ENCODE measurements at regions not wholly inside any gene's neighbourhood (a gene's known extent, or its start where the extent isn't known, plus 50 kb on each side); places are given as distances from the start of the nearest gene placed in this dataset.

DNA sequence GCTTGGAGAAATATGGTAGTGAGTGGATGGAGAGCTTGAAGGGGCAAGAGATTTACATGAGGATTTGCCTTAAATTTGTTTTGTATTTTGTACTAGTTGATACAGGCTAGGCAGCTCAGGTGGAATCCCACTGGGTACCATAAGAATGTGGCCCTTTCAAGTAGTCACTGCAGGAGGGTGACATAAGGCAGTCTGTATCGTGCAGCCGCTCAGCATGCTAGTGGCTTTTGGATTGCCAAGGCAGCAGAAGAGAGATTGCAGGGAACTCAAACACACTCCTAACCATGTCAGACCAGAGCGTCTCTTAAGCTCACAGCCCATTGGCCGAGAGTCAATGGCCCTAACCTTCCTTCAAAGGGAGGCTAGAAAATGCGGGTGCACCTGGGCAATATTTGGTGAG, 420.0 kb downstream of the ADGRL2 start:
- TF ChIP-seq, protein P1, sequence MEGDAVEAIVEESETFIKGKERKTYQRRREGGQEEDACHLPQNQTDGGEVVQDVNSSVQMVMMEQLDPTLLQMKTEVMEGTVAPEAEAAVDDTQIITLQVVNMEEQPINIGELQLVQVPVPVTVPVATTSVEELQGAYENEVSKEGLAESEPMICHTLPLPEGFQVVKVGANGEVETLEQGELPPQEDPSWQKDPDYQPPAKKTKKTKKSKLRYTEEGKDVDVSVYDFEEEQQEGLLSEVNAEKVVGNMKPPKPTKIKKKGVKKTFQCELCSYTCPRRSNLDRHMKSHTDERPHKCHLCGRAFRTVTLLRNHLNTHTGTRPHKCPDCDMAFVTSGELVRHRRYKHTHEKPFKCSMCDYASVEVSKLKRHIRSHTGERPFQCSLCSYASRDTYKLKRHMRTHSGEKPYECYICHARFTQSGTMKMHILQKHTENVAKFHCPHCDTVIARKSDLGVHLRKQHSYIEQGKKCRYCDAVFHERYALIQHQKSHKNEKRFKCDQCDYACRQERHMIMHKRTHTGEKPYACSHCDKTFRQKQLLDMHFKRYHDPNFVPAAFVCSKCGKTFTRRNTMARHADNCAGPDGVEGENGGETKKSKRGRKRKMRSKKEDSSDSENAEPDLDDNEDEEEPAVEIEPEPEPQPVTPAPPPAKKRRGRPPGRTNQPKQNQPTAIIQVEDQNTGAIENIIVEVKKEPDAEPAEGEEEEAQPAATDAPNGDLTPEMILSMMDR (IDR thresholded peaks at IDR 0.05) = no peak
- TF ChIP-seq POLR2AphosphoS5 (IDR thresholded peaks at IDR 0.05) = no peak
- no peak for TF ChIP-seq POLR2A (IDR thresholded peaks at IDR 0.05)
- TF ChIP-seq EP300 (IDR thresholded peaks at IDR 0.05; ENCODE audit: low read depth) = no peak
